Nephron (organoid): ENCODE measurements at regions not wholly inside any gene's neighbourhood (a gene's known extent, or its start where the extent isn't known, plus 50 kb on each side); places are given as distances from the start of the nearest gene placed in this dataset.

Experiments used
- H3K27ac Mint-ChIP-seq, 3 experiments: 2 replicates each; pipeline ENCODE4 v1.8.0; 2020; ENCODE audit warnings: mixed read lengths in 3 of 3, mild to moderate bottlenecking in 2 of 3, moderate library complexity in 1 of 3
- H3K27me3 Mint-ChIP-seq: 2 replicates; pipeline ENCODE4 v1.8.0; 2021; ENCODE audit warnings: low read depth, mild to moderate bottlenecking, moderate library complexity, mixed read lengths
- H3K36me3 Mint-ChIP-seq: 2 replicates; pipeline ENCODE4 v1.8.0; 2020; ENCODE audit warnings: low read depth, mixed read lengths
- H3K4me1 Mint-ChIP-seq: 2 replicates; pipeline ENCODE4 v1.8.0; 2020; ENCODE audit warnings: mixed read lengths
- H3K4me3 Mint-ChIP-seq, 3 experiments: 2 replicates each; pipeline ENCODE4 v1.8.0; 2020; ENCODE audit warnings: mild to moderate bottlenecking in 3 of 3, mixed read lengths in 3 of 3, moderate library complexity in 2 of 3
- H3K9me3 Mint-ChIP-seq: 2 replicates; pipeline ENCODE4 v1.8.0; 2020; ENCODE audit warnings: mixed read lengths
- CTCF ChIP-seq, 3 experiments: fragments of 200-600 bp; sonication (generic); IDR thresholded peaks; one replicate each; pipeline ENCODE4 v1.5.0; 2021; ENCODE audit warnings: antibody characterized with exemption in 3 of 3; ENCODE audit not compliant: unreplicated experiment in 3 of 3

- TF ChIP-seq CTCF (IDR thresholded peaks at IDR 0.05; ENCODE audit: unreplicated experiment in 3 of 3) = no peak
- Mint-ChIP-seq H3K36me3 (peaks cover 11% of the 10 kb centered on the region), H3K9me3 (no peaks in the 10 kb centered on the region), H3K4me1 (peaks cover 17% of the 10 kb centered on the region), H3K27ac (no peak overlapping the region), H3K27me3 (no peaks in the 10 kb centered on the region), H3K4me3 (no peak overlapping the region)
Measured at GRCh38 chr10:94129393-94130130, 135.8 kb downstream of the PLCE1 start.

GRCh38 chr10:94131885-94132284, 138.2 kb downstream of the PLCE1 start:
- H3K36me3 Mint-ChIP-seq = peaks cover 13% of the 10 kb centered on the region
- no peak overlapping the region for H3K4me3 Mint-ChIP-seq
- peak overlapping the region; percentile 42 to 83 (median 72) for H3K27ac Mint-ChIP-seq
- H3K4me1 Mint-ChIP-seq = peaks cover 17% of the 10 kb centered on the region
- no peaks in the 10 kb centered on the region for H3K27me3 Mint-ChIP-seq
- H3K9me3 Mint-ChIP-seq = no peaks in the 10 kb centered on the region
- TF ChIP-seq CTCF (IDR thresholded peaks at IDR 0.05; ENCODE audit: unreplicated experiment in 3 of 3) = no peak

- H3K4me1 Mint-ChIP-seq = peaks cover 17% of the 10 kb centered on the region
- no peaks in the 10 kb centered on the region for H3K9me3 Mint-ChIP-seq
- no peak for TF ChIP-seq CTCF (IDR thresholded peaks at IDR 0.05; ENCODE audit: unreplicated experiment in 3 of 3)
- no peak overlapping the region for H3K27ac Mint-ChIP-seq
- H3K4me3 Mint-ChIP-seq = no peak overlapping the region
- H3K36me3 Mint-ChIP-seq = peaks cover 13% of the 10 kb centered on the region
- no peaks in the 10 kb centered on the region for H3K27me3 Mint-ChIP-seq
Measured at GRCh38 chr10:94133239-94133638, 139.5 kb downstream of the PLCE1 start.

GRCh38 chr10:94137747-94138146, 144.0 kb downstream of the PLCE1 start:
- no peaks in the 10 kb centered on the region for H3K27me3 Mint-ChIP-seq
- H3K9me3 Mint-ChIP-seq = no peaks in the 10 kb centered on the region
- no peak for TF ChIP-seq CTCF (IDR thresholded peaks at IDR 0.05; ENCODE audit: unreplicated experiment in 3 of 3)
- no peak overlapping the region for H3K4me3 Mint-ChIP-seq
- H3K4me1 Mint-ChIP-seq = no peaks in the 10 kb centered on the region
- peaks cover 10% of the 10 kb centered on the region for H3K36me3 Mint-ChIP-seq
- H3K27ac Mint-ChIP-seq = no peak overlapping the region

GRCh38 chr10:94138391-94138790, 144.7 kb downstream of the PLCE1 start:
- TF ChIP-seq CTCF (IDR thresholded peaks at IDR 0.05; ENCODE audit: unreplicated experiment in 3 of 3) = no peak
- H3K27me3 Mint-ChIP-seq = no peaks in the 10 kb centered on the region
- H3K4me1 Mint-ChIP-seq = no peaks in the 10 kb centered on the region
- no peak overlapping the region for H3K27ac Mint-ChIP-seq
- no peaks in the 10 kb centered on the region for H3K9me3 Mint-ChIP-seq
- H3K36me3 Mint-ChIP-seq = peaks cover 6% of the 10 kb centered on the region
- no peak overlapping the region for H3K4me3 Mint-ChIP-seq

GRCh38 chr10:94143261-94143660, 149.5 kb downstream of the PLCE1 start:
- H3K9me3 Mint-ChIP-seq = peaks cover 3% of the 10 kb centered on the region
- no peak overlapping the region for H3K4me3 Mint-ChIP-seq
- no peaks in the 10 kb centered on the region for H3K27me3 Mint-ChIP-seq
- H3K27ac Mint-ChIP-seq = no peak overlapping the region
- no peaks in the 10 kb centered on the region for H3K36me3 Mint-ChIP-seq
- peaks cover 4% of the 10 kb centered on the region for H3K4me1 Mint-ChIP-seq
- no peak for TF ChIP-seq CTCF (IDR thresholded peaks at IDR 0.05; ENCODE audit: unreplicated experiment in 3 of 3)
